Liver (tissue), 8 donors: ENCODE measurements at regions not wholly inside any gene's neighbourhood (a gene's known extent, or its start where the extent isn't known, plus 50 kb on each side); places are given as distances from the start of the nearest gene placed in this dataset.

Experiments
- DNase-seq: peaks from one replicate; pipeline ENCODE4 v3.0.0-alpha.2; 2017; ENCODE audit warnings: low spot score
- H3K27ac ChIP-seq, 2 donors: one replicate each; pipeline ENCODE4 v1.7.0; 2013; ENCODE audit warnings: inconsistent platforms in 2 of 2, low read length in 2 of 2, control low read depth in 1 of 2, low read depth in 1 of 2, mild to moderate bottlenecking in 1 of 2
- H3K27me3 ChIP-seq, 4 donors: one replicate each; pipeline versions ENCODE4 v1.6.1 to v1.7.0; 2013; ENCODE audit warnings: low read length in 3 of 4, inconsistent platforms in 1 of 4, mild to moderate bottlenecking in 1 of 4, moderate library complexity in 1 of 4; ENCODE audit not compliant: control insufficient read depth in 4 of 4, insufficient read depth in 4 of 4
- H3K36me3 ChIP-seq, 4 donors: one replicate each; pipeline versions ENCODE4 v1.6.1 to v1.7.0; 2013; ENCODE audit warnings: low read length in 3 of 4, mild to moderate bottlenecking in 3 of 4, low read depth in 1 of 4, moderate library complexity in 1 of 4; ENCODE audit not compliant: control insufficient read depth in 4 of 4, insufficient read depth in 3 of 4
- H3K4me1 ChIP-seq, 4 donors: one replicate each; pipeline versions ENCODE4 v1.6.1 to v1.7.0; 2013; ENCODE audit warnings: low read length in 3 of 4, mild to moderate bottlenecking in 3 of 4, moderate library complexity in 1 of 4; ENCODE audit not compliant: control insufficient read depth in 4 of 4, insufficient read depth in 4 of 4
- H3K4me3 ChIP-seq, 3 donors: one replicate each; pipeline versions ENCODE4 v1.6.1 to v1.7.0; 2013; ENCODE audit warnings: low read length in 3 of 3, control low read depth in 1 of 3, low read depth in 1 of 3, mild to moderate bottlenecking in 1 of 3
- H3K9ac ChIP-seq, 2 donors: one replicate each; pipeline ENCODE4 v1.7.0; 2013; ENCODE audit warnings: low read length in 2 of 2, mild to moderate bottlenecking in 2 of 2, moderate library complexity in 2 of 2, control low read depth in 1 of 2, low read depth in 1 of 2
- H3K9me3 ChIP-seq, 4 donors: one replicate each; pipeline versions ENCODE4 v1.6.1 to v1.7.0; 2013; ENCODE audit warnings: low read length in 3 of 4; ENCODE audit not compliant: control insufficient read depth in 4 of 4
- CTCF ChIP-seq: fragments of 150-350 bp; IDR thresholded peaks from 2 replicates; pipeline ENCODE4 v1.5.1; 2017; ENCODE audit warnings: improper control_type of control experiment, low read depth, low read length; ENCODE audit not compliant: missing input control
- EGR1 ChIP-seq, 2 donors: IDR thresholded peaks; 2 replicates each; pipeline ENCODE4 v1.6.1; 2016 to 2018; ENCODE audit warnings: antibody characterized with exemption in 2 of 2, low read depth in 2 of 2
- FOXA1 ChIP-seq: IDR thresholded peaks from 2 replicates; pipeline ENCODE4 v1.6.1; 2016; ENCODE audit warnings: antibody characterized with exemption
- GABPA ChIP-seq, 2 donors: IDR thresholded peaks in 1 of 2; conservative IDR thresholded peaks in 1 of 2; 2 replicates each; pipeline ENCODE4 v1.6.1; 2016; ENCODE audit warnings: antibody characterized with exemption in 2 of 2, mild to moderate bottlenecking in 1 of 2, moderate library complexity in 1 of 2
- HNF4G ChIP-seq: IDR thresholded peaks from 2 replicates; pipeline ENCODE4 v1.6.1; 2016; ENCODE audit warnings: antibody characterized with exemption
- JUND ChIP-seq, 2 donors: IDR thresholded peaks; 2 replicates each; pipeline ENCODE4 v1.6.1; 2016; ENCODE audit warnings: antibody characterized with exemption in 2 of 2
- MAX ChIP-seq: IDR thresholded peaks from 2 replicates; pipeline ENCODE4 v1.6.1; 2016; ENCODE audit warnings: antibody characterized with exemption
- NR2F2 ChIP-seq: IDR thresholded peaks from 2 replicates; pipeline ENCODE4 v1.6.1; 2016; ENCODE audit warnings: antibody characterized with exemption
- REST ChIP-seq: IDR thresholded peaks from 2 replicates; pipeline ENCODE4 v1.6.1; 2016; ENCODE audit warnings: antibody characterized with exemption, mild to moderate bottlenecking
- SP1 ChIP-seq: IDR thresholded peaks from 2 replicates; pipeline ENCODE4 v1.6.1; 2018; ENCODE audit warnings: antibody characterized with exemption, mild to moderate bottlenecking
- TAF1 ChIP-seq: conservative IDR thresholded peaks from 2 replicates; pipeline ENCODE4 v1.6.1; 2016; ENCODE audit warnings: antibody characterized with exemption, mild to moderate bottlenecking
- ZBTB33 ChIP-seq: IDR thresholded peaks from 2 replicates; pipeline ENCODE4 v1.6.1; 2016; ENCODE audit warnings: antibody characterized with exemption
- WGBS: extraction: QIAGEN DNeasy Blood & Tissue Kit; methylation state at CpG from one replicate; pipeline ENCODE4 v1.1.7; 2013; 5-methylcytosine and 5-hydroxymethylcytosine counted together
- donor health status: healthy.
- donor health status: healthy.
- donor health status: healthy.
- donor health status: healthy.
- donor health status: healthy.

- TF ChIP-seq ZBTB33: no peak
Measured at GRCh38 chr2:341912-342311, 54.0 kb upstream of the ALKAL2 start (continued).

GRCh38 chr2:341017-341542 lies 53.2 kb upstream of the ALKAL2 start:
- 69% methylated on average over 9 of the region's 9 CpGs for WGBS
- H3K9ac ChIP-seq: no peak overlapping the region

More at GRCh38 chr2:341017-341542, 53.2 kb upstream of the ALKAL2 start:
- no peaks in the 10 kb centered on the region for H3K36me3 ChIP-seq
- TF ChIP-seq REST (no peak), EGR1 (IDR thresholded peaks at IDR 0.05; ENCODE audit: low read depth in 2 of 2) (no peak), FOXA1 (no peak), HNF4G (no peak), SP1 (no peak), GABPA (IDR thresholded peaks at IDR 0.05 in 1 of 2, conservative IDR thresholded peaks at IDR 0.05 in 1 of 2) (no peak), MAX (no peak), TAF1 (no peak), NR2F2 (no peak), ZBTB33 (no peak), CTCF (no peak), JUND (IDR thresholded peaks at IDR 0.05) (no peak)
- H3K4me3 ChIP-seq: no peak overlapping the region
- H3K4me1 ChIP-seq: no peaks in the 10 kb centered on the region
- peaks cover 5 to 25% (median 8%) of the 10 kb centered on the region in 4 donors for H3K9me3 ChIP-seq
- no peaks in the 10 kb centered on the region for H3K27me3 ChIP-seq
- no peak for DNase-seq
- H3K27ac ChIP-seq: no peak overlapping the region
